GM18861 (cell line): ENCODE measurements at regions not wholly inside any gene's neighbourhood (a gene's known extent, or its start where the extent isn't known, plus 50 kb on each side); places are given as distances from the start of the nearest gene placed in this dataset.

Experiments
- ATAC-seq: cut with Tn5 transposase; IDR thresholded peaks from one replicate; pipeline ENCODE4 v1.9.1; 2021; ENCODE audit not compliant: unreplicated experiment

DNA sequence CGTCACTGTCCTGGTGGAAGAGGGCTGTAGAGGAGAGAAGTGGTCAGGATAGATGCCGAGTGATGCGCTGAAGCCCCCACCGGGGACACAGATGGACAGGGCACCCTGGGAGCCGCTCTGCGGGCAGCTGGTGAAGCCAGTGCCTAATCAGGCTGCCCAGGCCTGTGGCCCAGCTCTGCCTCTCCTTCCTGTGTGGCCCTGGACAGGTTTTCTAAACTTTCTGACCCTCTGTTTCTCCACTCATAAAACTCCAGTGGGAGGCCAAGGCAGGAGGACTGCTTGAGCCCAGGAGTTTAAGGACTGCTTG, 86.1 kb downstream of the C5orf15 start:
- ATAC-seq: no peak

DNA sequence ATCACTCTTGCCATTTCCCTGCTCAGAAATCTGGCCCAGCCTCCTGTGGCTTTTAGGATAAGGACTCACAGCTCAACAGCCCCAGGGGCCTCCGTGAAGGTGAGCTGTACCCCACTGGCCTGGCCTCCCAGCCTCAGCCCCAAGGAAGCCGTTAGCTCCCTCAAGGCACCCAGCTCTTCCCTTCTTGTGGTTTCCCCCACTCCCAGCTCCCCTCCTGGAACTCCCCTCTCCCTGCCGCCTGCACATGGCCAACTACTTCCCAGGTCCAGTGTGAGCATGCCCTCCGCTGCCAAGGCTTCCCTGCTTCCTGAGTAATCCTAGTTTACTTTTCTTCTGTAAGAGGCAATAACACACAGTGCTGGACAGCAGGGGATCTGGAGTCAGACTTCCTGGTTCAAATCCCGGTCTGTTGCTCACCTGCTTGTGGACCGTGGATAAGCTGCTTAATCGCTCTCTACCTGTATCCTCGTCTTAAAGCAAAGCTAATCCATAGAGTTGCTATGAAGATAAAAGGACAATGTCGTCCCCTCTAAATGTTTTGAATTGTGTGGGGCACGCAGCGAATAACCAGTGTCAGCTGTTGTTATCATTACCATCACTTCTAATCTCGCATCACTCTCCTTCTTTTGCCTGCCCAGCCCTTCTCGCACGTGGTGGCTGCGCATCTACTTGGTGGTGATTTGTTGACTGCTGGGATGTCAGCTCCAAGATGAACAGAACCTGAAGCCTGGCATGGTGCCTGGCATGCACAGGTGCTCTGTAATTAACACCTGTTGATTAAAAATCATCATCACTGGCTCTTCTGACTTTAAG, 86.6 kb downstream of the C5orf15 start:
- ATAC-seq: no peak

DNA sequence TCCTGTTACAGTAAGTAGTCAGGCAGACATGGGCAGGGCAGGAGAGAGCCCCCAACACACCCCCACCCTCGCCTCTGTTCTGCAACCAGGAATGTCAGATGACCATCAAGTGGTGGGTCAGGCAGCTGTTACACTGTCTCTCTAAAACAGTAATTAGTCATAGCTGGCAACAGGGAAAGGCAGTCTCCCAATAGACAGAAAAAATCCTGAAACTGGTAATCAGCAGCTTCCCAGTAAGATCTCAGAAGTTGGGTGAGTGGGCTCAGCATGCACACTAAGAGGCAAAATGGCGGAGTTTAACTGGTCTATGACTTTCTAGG, 90.2 kb downstream of the C5orf15 start:
- no peak for ATAC-seq

DNA sequence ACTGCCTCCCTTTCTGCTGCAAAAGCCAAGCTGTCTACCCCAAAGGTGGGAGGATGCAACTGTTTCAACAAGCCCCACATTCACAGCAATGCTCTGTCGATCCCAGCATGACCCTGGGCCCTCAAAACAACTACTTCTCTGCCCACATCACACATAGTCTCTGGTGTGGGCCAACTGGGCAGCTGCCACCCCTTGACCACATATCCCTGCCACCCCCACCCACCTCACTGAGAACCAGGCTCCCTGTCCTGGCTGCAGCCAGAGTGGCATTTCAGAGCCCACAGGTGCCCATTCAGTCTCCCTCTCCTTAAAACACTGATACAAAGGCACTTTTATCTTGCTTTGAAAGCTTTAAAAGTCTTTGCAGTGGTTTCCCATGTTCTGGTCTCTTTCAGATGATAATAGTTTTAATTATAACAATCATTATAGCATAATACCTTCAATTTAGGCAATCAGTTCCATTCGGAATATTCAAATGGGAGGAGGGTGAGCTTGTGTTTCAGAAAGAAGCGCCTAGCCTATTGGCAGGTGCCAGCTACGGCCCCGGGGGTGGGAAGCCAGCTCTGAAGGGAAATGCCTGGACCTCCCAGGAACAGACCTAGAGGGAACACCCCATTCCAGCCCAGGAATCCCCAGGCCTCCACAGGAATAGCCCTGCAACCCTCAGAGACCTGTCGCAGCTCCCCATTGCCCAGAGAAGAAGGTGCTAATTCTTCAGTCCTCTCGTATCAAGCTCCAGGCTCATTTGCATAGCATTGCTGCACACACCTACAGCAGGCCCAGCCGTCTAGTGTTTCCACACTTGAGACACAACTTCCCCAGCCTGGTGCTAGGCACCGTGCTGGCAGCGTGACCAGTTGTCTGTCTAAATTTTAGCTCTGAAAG, 90.8 kb downstream of the C5orf15 start:
- ATAC-seq: no peak

DNA sequence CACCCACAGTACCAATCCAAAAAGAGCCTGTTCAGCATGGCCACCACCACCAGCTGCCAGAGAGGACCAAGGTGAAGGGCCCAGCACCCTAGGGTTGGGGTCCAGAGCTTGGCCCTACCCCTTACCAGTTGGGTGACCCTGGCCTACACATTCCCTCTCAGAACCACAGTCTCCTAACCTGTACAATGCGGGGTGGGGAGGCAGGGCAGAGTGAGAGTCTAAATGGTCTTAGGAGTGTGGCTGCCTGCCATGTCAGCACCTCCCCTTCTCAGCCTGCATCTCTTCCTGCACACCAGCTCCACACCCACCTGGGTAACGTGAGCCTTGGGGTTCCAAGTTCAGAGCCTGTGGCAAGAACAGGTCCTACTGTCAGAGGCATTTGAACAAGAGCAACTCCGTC, 92.2 kb downstream of the C5orf15 start:
- ATAC-seq: no peak

DNA sequence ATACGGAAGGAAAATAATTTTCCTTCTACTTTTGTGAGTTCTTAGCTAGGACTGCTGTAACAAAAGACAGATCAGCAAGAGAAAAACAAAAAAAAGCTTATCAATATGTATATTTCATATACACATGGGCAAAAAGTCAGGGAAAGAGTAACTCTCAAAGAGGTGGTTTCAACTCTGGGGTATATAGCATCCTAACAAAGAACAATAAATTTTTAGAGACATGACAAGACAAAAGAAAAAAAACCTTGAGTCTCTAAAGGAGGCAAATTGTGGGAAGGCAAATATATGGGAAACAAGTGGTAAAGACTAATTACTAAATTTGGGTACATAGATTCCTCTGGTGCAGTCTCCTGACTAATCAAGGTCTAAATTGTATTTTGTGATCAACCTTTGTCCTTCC, 93.2 kb downstream of the C5orf15 start:
- no peak for ATAC-seq

DNA sequence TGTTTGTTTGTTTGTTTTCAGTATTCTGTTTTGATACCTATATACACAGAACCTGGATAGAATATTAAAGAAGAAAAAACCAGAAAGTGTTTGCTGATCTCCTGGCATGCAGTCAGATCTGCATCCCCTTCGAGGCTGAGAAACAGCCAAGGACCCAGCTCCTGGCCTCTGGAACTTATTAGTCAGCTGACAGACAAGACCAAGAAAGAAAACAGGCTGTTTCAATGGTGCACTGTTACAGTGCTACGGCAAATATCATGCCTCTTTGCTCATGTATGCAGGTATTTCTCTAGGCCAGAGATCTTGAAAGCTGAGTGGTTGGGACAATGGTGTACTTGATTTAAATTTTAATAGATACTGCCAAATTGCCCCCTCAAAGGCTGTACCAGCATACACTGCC, 95.0 kb downstream of the C5orf15 start:
- ATAC-seq: no peak

- no peak for ATAC-seq
Measured at GRCh38 chr5:133870661-133871060, 97.8 kb downstream of the C5orf15 start.

- no peak for ATAC-seq
Measured at GRCh38 chr5:133869519-133870335, 98.7 kb downstream of the C5orf15 start.

DNA sequence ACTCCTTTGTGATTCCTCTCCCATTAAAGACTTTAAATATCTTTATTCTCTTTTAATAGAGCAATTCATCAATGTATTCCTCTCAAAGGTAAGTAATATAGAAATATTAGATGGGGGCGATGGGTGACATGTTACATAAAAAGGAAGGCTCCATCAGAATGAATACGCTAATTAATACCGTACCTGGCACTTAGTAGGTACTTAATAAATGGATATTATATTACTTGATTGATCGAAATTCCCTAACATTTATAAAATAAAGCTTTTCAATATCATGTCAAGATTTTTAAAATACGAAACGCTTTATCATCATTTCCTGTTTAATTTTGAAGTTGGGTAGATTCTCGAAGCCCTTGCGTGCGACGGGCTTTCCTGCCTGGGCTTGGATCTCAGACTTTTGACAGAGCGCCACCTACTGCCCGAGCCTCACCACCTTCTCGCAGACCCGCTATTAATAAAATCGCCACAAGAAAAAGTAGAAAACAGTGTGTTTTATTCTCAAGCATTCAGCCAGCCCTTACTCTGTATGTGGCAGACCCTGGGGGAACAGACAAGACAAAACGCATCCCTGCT, 99.4 kb downstream of the C5orf15 start:
- no peak for ATAC-seq

- ATAC-seq: no peak
Measured at GRCh38 chr5:133867851-133868545, 100.4 kb downstream of the C5orf15 start.

DNA sequence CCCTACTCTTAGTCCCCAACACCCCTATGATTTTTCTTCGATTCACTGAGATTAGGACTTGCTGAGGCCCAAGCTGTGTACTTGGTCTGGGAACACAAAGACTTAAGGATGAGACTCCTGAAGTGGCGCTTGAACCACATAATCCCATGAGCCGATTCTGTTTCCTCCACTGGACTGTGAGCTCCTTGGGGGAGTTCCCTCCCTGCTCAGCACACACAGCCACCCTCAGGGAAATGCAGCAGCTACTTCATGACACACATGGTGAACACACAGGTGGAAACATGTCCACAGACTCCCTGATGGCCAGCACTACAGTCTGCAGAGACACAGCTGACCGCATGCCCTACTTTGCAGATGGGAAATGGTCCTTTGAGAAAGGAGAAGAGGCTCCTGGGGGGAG, 101.1 kb downstream of the C5orf15 start:
- no peak for ATAC-seq

DNA sequence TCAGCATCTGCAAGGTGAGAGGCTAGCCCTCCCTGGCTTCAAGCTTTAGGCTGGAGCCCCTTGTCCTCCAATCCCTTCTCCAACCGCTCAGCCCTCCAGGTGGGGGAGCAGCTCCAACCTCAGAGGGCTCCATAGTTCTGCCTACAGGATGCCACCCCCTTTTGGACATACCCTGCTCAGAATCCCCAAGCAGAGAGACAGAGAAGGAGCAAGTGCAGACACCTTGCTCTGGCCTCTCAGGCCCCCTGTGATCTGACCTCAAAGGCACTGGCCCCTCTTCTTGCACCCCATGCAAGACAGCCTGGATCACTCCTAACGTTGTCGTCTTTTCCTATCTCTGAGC, 101.6 kb downstream of the C5orf15 start:
- ATAC-seq: no peak

DNA sequence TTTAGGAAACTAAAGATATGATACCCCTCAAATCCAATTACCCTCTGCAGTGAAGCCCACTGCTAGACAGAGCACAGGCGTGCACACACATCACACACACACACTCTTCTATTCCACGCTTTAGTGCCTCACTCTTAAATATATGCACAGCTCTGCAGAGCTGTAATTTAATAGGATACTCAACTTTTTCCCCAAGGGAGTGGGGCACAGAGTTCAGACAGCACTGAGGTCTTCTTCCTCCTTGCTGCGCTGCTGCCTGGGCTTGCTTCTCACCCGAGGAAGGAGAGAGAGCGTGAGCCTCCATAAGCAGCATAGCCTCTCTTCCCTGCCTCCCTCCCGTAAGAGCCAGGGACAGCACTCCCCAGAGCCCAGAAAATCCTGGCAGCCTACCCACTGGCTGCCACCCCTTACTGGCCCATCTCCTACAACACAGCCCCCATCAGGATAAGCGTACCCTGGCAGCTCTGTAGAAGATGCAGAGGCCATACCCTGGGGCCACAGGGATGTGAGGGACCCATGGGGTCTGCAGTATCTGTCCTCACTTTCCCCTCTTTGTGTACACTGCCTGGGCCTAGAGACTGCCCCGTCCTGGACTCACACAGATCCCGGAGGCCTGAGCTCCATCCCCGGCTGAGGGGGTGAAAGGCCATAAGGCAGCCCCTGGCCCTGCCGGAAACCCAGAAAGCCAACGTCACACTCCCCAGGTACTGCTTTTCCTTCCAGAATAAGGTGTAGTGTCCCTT, 102.1 kb downstream of the C5orf15 start:
- ATAC-seq: no peak

GRCh38 chr5:133865113-133865512, 103.3 kb downstream of the C5orf15 start:
- no peak for ATAC-seq

GRCh38 chr5:133864711-133865110, 103.7 kb downstream of the C5orf15 start:
- no peak for ATAC-seq

- no peak for ATAC-seq
Measured at GRCh38 chr5:133863857-133864585, 104.4 kb downstream of the C5orf15 start.

GRCh38 chr5:133861161-133861737, 107.2 kb downstream of the C5orf15 start:
- no peak for ATAC-seq

- ATAC-seq: no peak
Measured at GRCh38 chr5:133859073-133859472, 109.4 kb downstream of the C5orf15 start.
